EL (cell line): ENCODE measurements at regions not wholly inside any gene's neighbourhood (a gene's known extent, or its start where the extent isn't known, plus 50 kb on each side); places are given as distances from the start of the nearest gene placed in this dataset.
"Not testable (repeated sequence)": the region's sequence is repeated elsewhere in the genome, so short reads cannot be mapped to it uniquely, and the experiment has no call there.

Source experiments
- DNase-seq: peaks from one replicate; pipeline ENCODE4 v3.0.0-alpha.2; 2016

- no peak for DNase-seq
Observed at GRCh38 chr11:105429096-105429910, 180.6 kb upstream of the GRIA4 start.

GRCh38 chr11:105407101-105407500 is 202.8 kb upstream of the GRIA4 start:
- DNase-seq = no peak

GRCh38 chr11:105401269-105401809 is 208.5 kb upstream of the GRIA4 start:
- DNase-seq = no peak

- no peak for DNase-seq
Observed at GRCh38 chr11:105399511-105399910, 210.4 kb upstream of the GRIA4 start.

- DNase-seq = no peak
Observed at GRCh38 chr11:105398636-105399035, 211.2 kb upstream of the GRIA4 start.

- no peak for DNase-seq
Observed at GRCh38 chr11:105393326-105393725, 216.5 kb upstream of the GRIA4 start.

- peak; percentile 6 for DNase-seq
Observed at GRCh38 chr11:105392556-105392955, 217.3 kb upstream of the GRIA4 start.

- DNase-seq = no peak
Observed at GRCh38 chr11:105389952-105390351, 219.9 kb upstream of the GRIA4 start.

- DNase-seq = no peak
Observed at GRCh38 chr11:105388006-105388405, 221.9 kb upstream of the GRIA4 start.

- no peak for DNase-seq
Observed at GRCh38 chr11:105381941-105382340, 227.9 kb upstream of the GRIA4 start.

GRCh38 chr11:105377870-105378269 is 232.0 kb upstream of the GRIA4 start:
- no peak for DNase-seq

- no peak for DNase-seq
Observed at GRCh38 chr11:105372206-105372605, 232.6 kb upstream of the CARD18 start.

- no peak for DNase-seq
Observed at GRCh38 chr11:105371311-105371710, 231.7 kb upstream of the CARD18 start.

GRCh38 chr11:105368711-105369110 is 229.1 kb upstream of the CARD18 start:
- DNase-seq = no peak

GRCh38 chr11:105367129-105367528 is 227.6 kb upstream of the CARD18 start:
- DNase-seq = no peak

GRCh38 chr11:105361651-105362050 is 222.1 kb upstream of the CARD18 start:
- no peak for DNase-seq

GRCh38 chr11:105357764-105358163 is 218.2 kb upstream of the CARD18 start:
- DNase-seq = peak; percentile 57

- no peak for DNase-seq
Observed at GRCh38 chr11:105357146-105357545, 217.6 kb upstream of the CARD18 start.

- DNase-seq = not testable (repeated sequence)
Observed at GRCh38 chr11:105349867-105350266, 210.3 kb upstream of the CARD18 start.

- DNase-seq = no peak
Observed at GRCh38 chr11:105344938-105345337, 205.4 kb upstream of the CARD18 start.

- no peak for DNase-seq
Observed at GRCh38 chr11:105334025-105334714, 194.6 kb upstream of the CARD18 start.

- no peak for DNase-seq
Observed at GRCh38 chr11:105333153-105333552, 193.6 kb upstream of the CARD18 start.

- no peak for DNase-seq
Observed at GRCh38 chr11:105332171-105332570, 192.6 kb upstream of the CARD18 start.

- no peak for DNase-seq
Observed at GRCh38 chr11:105328061-105328460, 188.5 kb upstream of the CARD18 start.
